Calu3 (cell line): ENCODE measurements at regions not wholly inside any gene's neighbourhood (a gene's known extent, or its start where the extent isn't known, plus 50 kb on each side); places are given as distances from the start of the nearest gene placed in this dataset.

Experiments
- BruUV-seq: library from RNA; stranded (reverse); fragments of 400-500 nt; replicated peaks from 2 replicates; lab custom pipeline; 2021; lab: Mats Ljungman, UMichigan
- CTCF ChIA-PET: fragments of 300-600 bp; sonication (Branson Sonifier 250); formaldehyde crosslinking; loops from one replicate; lab custom pipeline; 2022; ENCODE audit warnings: antibody characterized with exemption; lab: Charles Lee
- DNase-seq: peaks from one replicate; pipeline ENCODE4 v3.0.0; 2022
- H3K27ac Mint-ChIP-seq: one replicate; pipeline ENCODE4 v1.8.0; 2022; ENCODE audit warnings: mixed read lengths; ENCODE audit not compliant: unreplicated experiment
- H3K27me3 Mint-ChIP-seq: one replicate; pipeline ENCODE4 v1.8.0; 2022; ENCODE audit warnings: mixed read lengths; ENCODE audit not compliant: unreplicated experiment
- H3K36me3 Mint-ChIP-seq: one replicate; pipeline ENCODE4 v1.8.0; 2022; ENCODE audit warnings: mild to moderate bottlenecking, moderate library complexity, mixed read lengths; ENCODE audit not compliant: insufficient read depth, unreplicated experiment
- H3K4me1 Mint-ChIP-seq: one replicate; pipeline ENCODE4 v1.8.0; 2022; ENCODE audit warnings: mild to moderate bottlenecking, low read depth, mixed read lengths; ENCODE audit not compliant: unreplicated experiment
- H3K4me3 Mint-ChIP-seq: one replicate; pipeline ENCODE4 v1.8.0; 2022; ENCODE audit warnings: mild to moderate bottlenecking, low read depth, moderate library complexity, mixed read lengths; ENCODE audit not compliant: unreplicated experiment
- H3K9me3 Mint-ChIP-seq: one replicate; pipeline ENCODE4 v1.8.0; 2022; ENCODE audit warnings: low read depth, mixed read lengths; ENCODE audit not compliant: unreplicated experiment
- intact Hi-C: fragments of 100-400 bp; cut with micrococcal nuclease; formaldehyde crosslinking; loops from one replicate; pipeline ENCODE4 v1.10.0; 2022; ENCODE audit not compliant: unreplicated experiment
- TF ChIP-seq, protein P1 (sequence below): fragments of 200-600 bp; IDR thresholded peaks from one replicate; pipeline ENCODE4 v1.8.0; 2022; ENCODE audit warnings: antibody characterized with exemption; ENCODE audit not compliant: unreplicated experiment

GRCh38 chr5:6915574-6915973, 202.3 kb downstream of the TENT4A start:
- H3K9me3 Mint-ChIP-seq, result peaks cover 14% of the 10 kb centered on the region
- TF ChIP-seq, protein P1, sequence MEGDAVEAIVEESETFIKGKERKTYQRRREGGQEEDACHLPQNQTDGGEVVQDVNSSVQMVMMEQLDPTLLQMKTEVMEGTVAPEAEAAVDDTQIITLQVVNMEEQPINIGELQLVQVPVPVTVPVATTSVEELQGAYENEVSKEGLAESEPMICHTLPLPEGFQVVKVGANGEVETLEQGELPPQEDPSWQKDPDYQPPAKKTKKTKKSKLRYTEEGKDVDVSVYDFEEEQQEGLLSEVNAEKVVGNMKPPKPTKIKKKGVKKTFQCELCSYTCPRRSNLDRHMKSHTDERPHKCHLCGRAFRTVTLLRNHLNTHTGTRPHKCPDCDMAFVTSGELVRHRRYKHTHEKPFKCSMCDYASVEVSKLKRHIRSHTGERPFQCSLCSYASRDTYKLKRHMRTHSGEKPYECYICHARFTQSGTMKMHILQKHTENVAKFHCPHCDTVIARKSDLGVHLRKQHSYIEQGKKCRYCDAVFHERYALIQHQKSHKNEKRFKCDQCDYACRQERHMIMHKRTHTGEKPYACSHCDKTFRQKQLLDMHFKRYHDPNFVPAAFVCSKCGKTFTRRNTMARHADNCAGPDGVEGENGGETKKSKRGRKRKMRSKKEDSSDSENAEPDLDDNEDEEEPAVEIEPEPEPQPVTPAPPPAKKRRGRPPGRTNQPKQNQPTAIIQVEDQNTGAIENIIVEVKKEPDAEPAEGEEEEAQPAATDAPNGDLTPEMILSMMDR, result no peak
- H3K4me3 Mint-ChIP-seq, result no peak overlapping the region
- no peaks in the 10 kb centered on the region for H3K4me1 Mint-ChIP-seq
- peaks cover 17% of the 10 kb centered on the region for H3K27me3 Mint-ChIP-seq
- no TSS peak for BruUV-seq
- CTCF ChIA-PET, result no interaction called here
- no peak overlapping the region for H3K27ac Mint-ChIP-seq
- H3K36me3 Mint-ChIP-seq, result no peaks in the 10 kb centered on the region
- intact Hi-C loops, result no loop called here
- no peak for DNase-seq

DNA sequence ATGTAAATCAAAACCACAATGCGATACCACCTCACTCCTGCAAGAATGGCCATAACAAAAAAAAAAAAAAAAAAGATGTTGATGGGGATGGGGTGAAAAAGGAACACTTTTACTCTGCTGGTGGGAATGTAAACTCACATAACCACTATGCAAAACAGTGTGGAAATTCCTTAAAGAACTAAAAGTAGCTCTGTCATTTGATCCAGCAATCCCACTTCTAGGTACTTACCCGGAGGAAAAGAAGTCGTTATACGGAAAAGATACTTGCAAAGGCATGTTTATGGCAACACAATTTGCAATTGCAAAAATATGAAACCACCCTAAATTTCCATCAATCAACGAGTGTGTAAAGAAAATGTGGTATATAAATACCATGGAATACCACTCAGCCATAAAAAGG, 205.0 kb downstream of the TENT4A start:
- Mint-ChIP-seq H3K27ac (no peak overlapping the region), H3K4me1 (no peaks in the 10 kb centered on the region), H3K27me3 (no peaks in the 10 kb centered on the region), H3K4me3 (no peak overlapping the region), H3K36me3 (no peaks in the 10 kb centered on the region), H3K9me3 (peaks cover 14% of the 10 kb centered on the region)
- CTCF ChIA-PET, result no interaction called here
- intact Hi-C loops, result no loop called here
- TF ChIP-seq, protein P1, result no peak
- DNase-seq, result no peak
- BruUV-seq, result no TSS peak

DNA sequence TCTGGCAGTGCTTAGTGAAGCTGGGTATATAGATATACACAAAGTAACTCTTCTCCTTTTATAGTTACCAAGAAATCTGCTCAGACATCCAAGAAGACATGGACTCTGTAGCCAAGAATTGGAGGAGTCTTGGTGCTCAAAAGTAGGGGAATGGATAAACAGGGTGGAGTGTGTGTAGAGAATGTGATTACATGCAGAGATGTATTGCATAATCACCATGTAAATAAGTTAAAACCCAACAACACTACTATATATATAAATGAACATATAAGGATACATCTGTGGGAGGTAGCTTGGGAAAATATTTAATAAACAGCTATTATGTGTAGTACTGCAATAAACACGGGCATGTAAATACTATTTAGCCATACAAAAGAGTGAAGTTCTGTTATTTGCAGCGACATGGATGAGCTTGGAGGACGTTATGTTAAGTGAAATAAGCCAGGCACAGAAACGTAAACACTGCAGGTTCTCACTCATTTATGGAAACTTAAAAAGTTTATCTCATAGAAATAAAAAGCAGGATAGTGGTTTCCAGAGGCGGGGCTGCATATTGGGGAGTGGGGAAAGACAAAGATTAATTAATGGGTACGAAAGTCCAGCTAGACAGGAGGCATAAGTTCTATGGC, 207.5 kb downstream of the TENT4A start:
- Mint-ChIP-seq H3K36me3 (no peaks in the 10 kb centered on the region), H3K27me3 (no peaks in the 10 kb centered on the region), H3K9me3 (peaks cover 13% of the 10 kb centered on the region), H3K27ac (no peak overlapping the region), H3K4me1 (no peaks in the 10 kb centered on the region), H3K4me3 (no peak overlapping the region)
- DNase-seq, result no peak
- intact Hi-C loops, result no loop called here
- CTCF ChIA-PET, result interaction anchor here (0.6 kb wide), 1 partner anchor 45 kb away, joined by 3 read pairs; no protein-coding TSS in a partner anchor
- TF ChIP-seq, protein P1, result no peak
- BruUV-seq, result no TSS peak

GRCh38 chr5:6926491-6927038, 213.3 kb downstream of the TENT4A start:
- CTCF ChIA-PET, result no interaction called here
- Mint-ChIP-seq H3K36me3 (no peaks in the 10 kb centered on the region), H3K9me3 (no peaks in the 10 kb centered on the region), H3K27ac (no peak overlapping the region), H3K4me3 (no peak overlapping the region), H3K4me1 (no peaks in the 10 kb centered on the region), H3K27me3 (no peaks in the 10 kb centered on the region)
- TF ChIP-seq, protein P1, result no peak
- no peak for DNase-seq
- BruUV-seq, result no TSS peak
- intact Hi-C loops, result no loop called here
